Activated T-helper 1 cell treated with anti-CD3 and anti-CD28 coated beads, Interleukin-12 subunit alpha, Interleukin-12 subunit beta, Interleukin-2, Interleukin-4 antibody, amounts not matched to agents 30 ng/mL and 10 ng/mL and 1 ng/mL, durations not matched to agents 14 hours and 24 hours and 36 hours (primary cell): ENCODE measurements at regions not wholly inside any gene's neighbourhood (a gene's known extent, or its start where the extent isn't known, plus 50 kb on each side); places are given as distances from the start of the nearest gene placed in this dataset.

Experiments used
- DNase-seq: peaks from one replicate; pipeline ENCODE4 v3.0.0; 2021; ENCODE audit warnings: low spot score
- H3K27ac Mint-ChIP-seq: one replicate; pipeline ENCODE4 v1.8.0; 2021; ENCODE audit warnings: mild to moderate bottlenecking, mixed read lengths
- H3K27me3 Mint-ChIP-seq: one replicate; pipeline ENCODE4 v1.8.0; 2022; ENCODE audit warnings: mild to moderate bottlenecking, moderate library complexity, mixed read lengths; ENCODE audit not compliant: insufficient read depth
- H3K36me3 Mint-ChIP-seq: one replicate; pipeline ENCODE4 v1.8.0; 2021; ENCODE audit warnings: low read depth, mixed read lengths
- H3K4me1 Mint-ChIP-seq: one replicate; pipeline ENCODE4 v1.8.0; 2021; ENCODE audit warnings: low read depth, mixed read lengths
- H3K4me3 Mint-ChIP-seq: one replicate; pipeline ENCODE4 v1.8.0; 2021; ENCODE audit warnings: mild to moderate bottlenecking, moderate library complexity, mixed read lengths
- H3K9me3 Mint-ChIP-seq: one replicate; pipeline ENCODE4 v1.8.0; 2021; ENCODE audit warnings: mixed read lengths
- intact Hi-C: fragments of 100-400 bp; cut with micrococcal nuclease; formaldehyde crosslinking; loops from one replicate; pipeline ENCODE4 v1.15.1; 2024

- H3K4me3 Mint-ChIP-seq = no peak overlapping the region
- no peak for DNase-seq
- no peaks in the 10 kb centered on the region for H3K36me3 Mint-ChIP-seq
- H3K9me3 Mint-ChIP-seq = no peaks in the 10 kb centered on the region
- peaks cover 2% of the 10 kb centered on the region for H3K27me3 Mint-ChIP-seq
- no peaks in the 10 kb centered on the region for H3K4me1 Mint-ChIP-seq
- intact Hi-C loops = no loop called here
- H3K27ac Mint-ChIP-seq = no peak overlapping the region
Observed at GRCh38 chr18:77679869-77680268, 430.2 kb downstream of the GALR1 start.

GRCh38 chr18:77700051-77700450 is 450.4 kb downstream of the GALR1 start:
- Mint-ChIP-seq H3K9me3 (no peaks in the 10 kb centered on the region), H3K36me3 (no peaks in the 10 kb centered on the region), H3K27ac (no peak overlapping the region), H3K4me3 (no peak overlapping the region), H3K27me3 (peaks cover 5% of the 10 kb centered on the region), H3K4me1 (no peaks in the 10 kb centered on the region)
- no peak for DNase-seq
- intact Hi-C loops = no loop called here

- Mint-ChIP-seq H3K27ac (no peak overlapping the region), H3K9me3 (no peaks in the 10 kb centered on the region), H3K27me3 (peaks cover 5% of the 10 kb centered on the region), H3K36me3 (no peaks in the 10 kb centered on the region), H3K4me3 (no peak overlapping the region), H3K4me1 (no peaks in the 10 kb centered on the region)
- intact Hi-C loops = no loop called here
- DNase-seq = no peak
Observed at GRCh38 chr18:77701977-77702376, 452.3 kb downstream of the GALR1 start.

- Mint-ChIP-seq H3K27ac (no peak overlapping the region), H3K4me3 (no peak overlapping the region), H3K4me1 (no peaks in the 10 kb centered on the region), H3K27me3 (peaks cover 5% of the 10 kb centered on the region), H3K36me3 (no peaks in the 10 kb centered on the region), H3K9me3 (no peaks in the 10 kb centered on the region)
- DNase-seq = no peak
- intact Hi-C loops = no loop called here
Observed at GRCh38 chr18:77702686-77703085, 453.0 kb downstream of the GALR1 start.

- intact Hi-C loops = no loop called here
- Mint-ChIP-seq H3K27ac (no peak overlapping the region), H3K4me3 (no peak overlapping the region), H3K9me3 (no peaks in the 10 kb centered on the region), H3K36me3 (no peaks in the 10 kb centered on the region), H3K4me1 (no peaks in the 10 kb centered on the region), H3K27me3 (peaks cover 7% of the 10 kb centered on the region)
- no peak for DNase-seq
Observed at GRCh38 chr18:77705301-77705700, 455.7 kb downstream of the GALR1 start.

- Mint-ChIP-seq H3K36me3 (no peaks in the 10 kb centered on the region), H3K4me1 (no peaks in the 10 kb centered on the region), H3K27ac (no peak overlapping the region), H3K27me3 (peaks cover 2% of the 10 kb centered on the region), H3K9me3 (no peaks in the 10 kb centered on the region), H3K4me3 (no peak overlapping the region)
- DNase-seq = no peak
- intact Hi-C loops = no loop called here
Observed at GRCh38 chr18:77708826-77709506, 459.3 kb downstream of the GALR1 start.

GRCh38 chr18:77711096-77711495 is 461.4 kb downstream of the GALR1 start:
- Mint-ChIP-seq H3K9me3 (no peaks in the 10 kb centered on the region), H3K36me3 (no peaks in the 10 kb centered on the region), H3K27me3 (peaks cover 2% of the 10 kb centered on the region), H3K4me1 (no peaks in the 10 kb centered on the region), H3K27ac (no peak overlapping the region), H3K4me3 (no peak overlapping the region)
- no peak for DNase-seq
- intact Hi-C loops = no loop called here

GRCh38 chr18:77714716-77715115 is 465.1 kb downstream of the GALR1 start:
- Mint-ChIP-seq H3K36me3 (no peaks in the 10 kb centered on the region), H3K27ac (no peak overlapping the region), H3K4me1 (no peaks in the 10 kb centered on the region), H3K9me3 (no peaks in the 10 kb centered on the region), H3K4me3 (no peak overlapping the region), H3K27me3 (peaks cover 2% of the 10 kb centered on the region)
- intact Hi-C loops = no loop called here
- no peak for DNase-seq

GRCh38 chr18:77716282-77716681 is 466.6 kb downstream of the GALR1 start:
- Mint-ChIP-seq H3K9me3 (no peaks in the 10 kb centered on the region), H3K27ac (no peak overlapping the region)

GRCh38 chr18:77733292-77733903 is 483.8 kb downstream of the GALR1 start:
- Mint-ChIP-seq H3K4me1 (no peaks in the 10 kb centered on the region), H3K36me3 (no peaks in the 10 kb centered on the region), H3K4me3 (no peak overlapping the region), H3K27me3 (peaks cover 3% of the 10 kb centered on the region), H3K27ac (no peak overlapping the region), H3K9me3 (no peaks in the 10 kb centered on the region)
- intact Hi-C loops = no loop called here
- DNase-seq = no peak

More at GRCh38 chr18:77716282-77716681, 466.6 kb downstream of the GALR1 start:
- DNase-seq = no peak
- intact Hi-C loops = no loop called here
- H3K27me3 Mint-ChIP-seq = no peaks in the 10 kb centered on the region
- no peaks in the 10 kb centered on the region for H3K36me3 Mint-ChIP-seq
- no peak overlapping the region for H3K4me3 Mint-ChIP-seq
- H3K4me1 Mint-ChIP-seq = no peaks in the 10 kb centered on the region

- no peaks in the 10 kb centered on the region for H3K9me3 Mint-ChIP-seq
- no peak overlapping the region for H3K27ac Mint-ChIP-seq
- no peaks in the 10 kb centered on the region for H3K4me1 Mint-ChIP-seq
- intact Hi-C loops = no loop called here
- no peaks in the 10 kb centered on the region for H3K27me3 Mint-ChIP-seq
- no peaks in the 10 kb centered on the region for H3K36me3 Mint-ChIP-seq
- H3K4me3 Mint-ChIP-seq = no peak overlapping the region
- no peak for DNase-seq
Observed at GRCh38 chr18:77736842-77737241, 487.2 kb downstream of the GALR1 start.

GRCh38 chr18:77737405-77737804 is 487.8 kb downstream of the GALR1 start:
- no peaks in the 10 kb centered on the region for H3K4me1 Mint-ChIP-seq
- intact Hi-C loops = no loop called here
- no peaks in the 10 kb centered on the region for H3K36me3 Mint-ChIP-seq

GRCh38 chr18:77749089-77749488 is 499.4 kb downstream of the GALR1 start:
- Mint-ChIP-seq H3K27ac (no peak overlapping the region), H3K4me1 (no peaks in the 10 kb centered on the region), H3K9me3 (no peaks in the 10 kb centered on the region), H3K4me3 (no peak overlapping the region), H3K36me3 (no peaks in the 10 kb centered on the region), H3K27me3 (peaks cover 2% of the 10 kb centered on the region)
- intact Hi-C loops = no loop called here
- no peak for DNase-seq

More at GRCh38 chr18:77737405-77737804, 487.8 kb downstream of the GALR1 start:
- no peak for DNase-seq
- Mint-ChIP-seq H3K4me3 (no peak overlapping the region), H3K27me3 (no peaks in the 10 kb centered on the region), H3K9me3 (no peaks in the 10 kb centered on the region), H3K27ac (no peak overlapping the region)
